H1 (cell line): ENCODE measurements at regions not wholly inside any gene's neighbourhood (a gene's known extent, or its start where the extent isn't known, plus 50 kb on each side); places are given as distances from the start of the nearest gene placed in this dataset.

Experiments
- CEBPB ChIP-seq: IDR thresholded peaks from 2 replicates; pipeline ENCODE4 v1.6.1; 2012; ENCODE audit warnings: low read depth, low read length
- CHD2 ChIP-seq: IDR thresholded peaks from 2 replicates; pipeline ENCODE4 v1.6.1; 2012; ENCODE audit warnings: low read length, improper control_type of control experiment
- CTCF ChIP-seq, 3 experiments: IDR thresholded peaks; 1 replicate in 2 of 3; 2 replicates in 1 of 3; pipeline versions ENCODE4 v1.5.1 to v1.6.1; 2011; ENCODE audit warnings: low read length in 3 of 3, mild to moderate bottlenecking in 3 of 3, inconsistent platforms in 2 of 3, low read depth in 1 of 3, moderate library complexity in 1 of 3; ENCODE audit not compliant: insufficient read depth in 1 of 3; ENCODE audit errors: control extremely low read depth in 1 of 3
- KDM1A ChIP-seq: fragments of 200-600, 300-600 bp; sonication (generic); IDR thresholded peaks from 2 replicates; pipeline ENCODE4 v1.7.1; 2016; ENCODE audit warnings: mild to moderate bottlenecking, low read length, borderline replicate concordance

- TF ChIP-seq CTCF (IDR thresholded peaks at IDR 0.05; ENCODE audit: control extremely low read depth in 1 of 3, insufficient read depth in 1 of 3, low read depth in 1 of 3, low read length in 3 of 3) (no peak), KDM1A (no peak), CEBPB (no peak), CHD2 (no peak)
These were observed 657.2 kb upstream of the PHF14 start for GRCh38 chr7:10316488-10316887.
